Left hindlimb (tissue), 1 donor: ENCODE measurements at regions not wholly inside any gene's neighbourhood (a gene's known extent, or its start where the extent isn't known, plus 50 kb on each side); places are given as distances from the start of the nearest gene placed in this dataset.
"Not testable (repeated sequence)": the region's sequence is repeated elsewhere in the genome, so short reads cannot be mapped to it uniquely, and the experiment has no call there.

Experiments
- DNase-seq: peaks from one replicate; pipeline ENCODE4 v3.0.0-alpha.2; 2018

DNA sequence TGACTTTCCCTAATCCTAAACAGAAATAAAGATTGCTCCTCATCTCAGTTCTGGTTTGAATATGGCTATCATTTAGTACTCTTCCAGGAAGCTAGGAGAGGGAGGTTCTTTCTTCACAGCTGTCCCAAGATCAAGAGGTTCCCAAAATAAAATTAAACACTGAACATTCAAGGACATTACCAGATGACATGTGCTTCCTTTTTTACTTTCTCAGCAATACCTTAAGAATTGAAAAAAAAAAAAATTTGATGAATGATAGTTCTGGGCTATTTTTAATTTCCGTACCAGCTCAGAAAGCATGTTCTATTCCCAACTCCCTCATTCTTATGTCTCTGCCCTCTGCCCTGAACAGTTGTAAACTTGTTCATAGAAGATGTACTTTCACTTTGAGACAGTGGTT is 61.7 kb upstream of the MYL1 start:
- no peak for DNase-seq

GRCh38 chr2:210370562-210370961 is 55.6 kb upstream of the MYL1 start:
- no peak for DNase-seq

DNA sequence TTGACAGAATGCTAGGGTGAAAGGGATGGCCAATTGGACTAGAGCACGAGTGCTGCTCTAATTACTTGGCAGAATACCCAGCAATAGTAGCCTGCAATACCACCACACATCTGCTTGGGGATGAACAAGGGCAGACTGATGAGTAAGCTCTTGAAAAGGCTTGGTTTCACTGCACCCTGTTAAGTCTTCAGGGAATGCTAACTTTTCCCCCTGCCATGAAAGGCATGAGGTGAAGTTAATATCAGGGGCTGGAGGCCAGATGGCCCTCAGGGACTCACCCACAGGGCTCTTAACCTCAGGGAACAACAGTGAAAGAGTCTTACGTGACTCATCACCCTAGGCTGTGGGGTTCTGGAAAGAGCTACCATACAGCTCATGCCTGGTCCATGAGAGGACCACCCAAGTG is 51.7 kb upstream of the MYL1 start:
- DNase-seq: peak; percentile 13

DNA sequence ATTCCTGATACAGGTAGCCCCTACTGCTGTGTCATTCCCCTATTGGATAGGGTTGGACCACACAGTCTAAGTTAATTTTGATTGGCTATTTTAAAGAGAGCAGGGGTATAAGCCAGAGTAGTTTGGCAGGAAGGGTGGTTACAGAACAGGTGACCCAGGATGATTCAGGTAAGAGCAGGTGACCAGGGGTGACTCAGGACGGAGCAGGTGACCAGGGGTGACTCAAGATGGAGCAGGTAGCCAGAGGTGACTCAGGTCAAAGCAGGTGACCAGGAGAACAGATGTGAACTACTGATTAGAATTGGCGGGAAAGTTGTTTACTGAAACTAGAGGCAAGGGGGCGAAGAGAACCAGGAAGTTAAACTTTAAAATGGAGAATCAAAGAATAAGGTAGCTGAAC is 50.5 kb upstream of the MYL1 start:
- not testable (repeated sequence) for DNase-seq
